CD4-positive, alpha-beta memory T cell (primary cell): ENCODE measurements at regions not wholly inside any gene's neighbourhood (a gene's known extent, or its start where the extent isn't known, plus 50 kb on each side); places are given as distances from the start of the nearest gene placed in this dataset.
"Not testable (repeated sequence)": the region's sequence is repeated elsewhere in the genome, so short reads cannot be mapped to it uniquely, and the experiment has no call there.

ENCODE experiments used
- CTCF ChIA-PET: fragments of 350-600 bp; sonication (Branson Sonifier 250); formaldehyde crosslinking; loops from one replicate; lab custom pipeline; 2021; ENCODE audit warnings: inconsistent platforms; ENCODE audit not compliant: partially characterized antibody; lab: Charles Lee
- POLR2A ChIA-PET: fragments of 350-600 bp; sonication (Branson Sonifier 250); formaldehyde crosslinking; loops from one replicate; lab custom pipeline; 2021; ENCODE audit not compliant: partially characterized antibody; lab: Charles Lee
- DNase-seq, 5 donors: peaks; one replicate each; pipeline versions ENCODE4 v3.0.0 to v3.0.0-alpha.2; 2020 to 2022; ENCODE audit warnings: mixed read lengths in 1 of 5
- H3K27ac ChIP-seq: one replicate; pipeline ENCODE4 v1.7.0; 2013; ENCODE audit warnings: low read depth, low read length
- H3K27me3 ChIP-seq: 2 replicates; pipeline ENCODE4 v1.7.0; 2013; ENCODE audit warnings: mild to moderate bottlenecking, low read length, moderate library complexity; ENCODE audit not compliant: insufficient read depth
- H3K36me3 ChIP-seq: 2 replicates; pipeline ENCODE4 v1.7.0; 2013; ENCODE audit warnings: mild to moderate bottlenecking, low read length, moderate library complexity; ENCODE audit not compliant: insufficient read depth
- H3K4me1 ChIP-seq: 2 replicates; pipeline ENCODE4 v1.7.0; 2013; ENCODE audit warnings: mild to moderate bottlenecking, low read length, moderate library complexity; ENCODE audit not compliant: insufficient read depth
- H3K4me3 ChIP-seq, 2 donors: one replicate each; pipeline ENCODE4 v1.7.0; 2013; ENCODE audit warnings: low read length in 2 of 2, mild to moderate bottlenecking in 1 of 2
- H3K9me3 ChIP-seq, 2 donors: one replicate each; pipeline ENCODE4 v1.7.0; 2013; ENCODE audit warnings: low read length in 2 of 2, control low read depth in 1 of 2; ENCODE audit not compliant: control insufficient read depth in 1 of 2
- H3K27ac Mint-ChIP-seq, 7 donors: one replicate each; pipeline ENCODE4 v1.8.0; 2020 to 2021; ENCODE audit warnings: mixed read lengths in 7 of 7, mild to moderate bottlenecking in 6 of 7, inconsistent platforms in 3 of 7, moderate library complexity in 3 of 7
- H3K27me3 Mint-ChIP-seq, 2 donors: one replicate each; pipeline ENCODE4 v1.8.0; 2020 to 2021; ENCODE audit warnings: mixed read lengths in 2 of 2
- H3K36me3 Mint-ChIP-seq, 2 donors: one replicate each; pipeline ENCODE4 v1.8.0; 2020 to 2021; ENCODE audit warnings: mixed read lengths in 2 of 2, inconsistent platforms in 1 of 2, mild to moderate bottlenecking in 1 of 2
- H3K4me1 Mint-ChIP-seq, 4 donors: one replicate each; pipeline ENCODE4 v1.8.0; 2020 to 2021; ENCODE audit warnings: mixed read lengths in 4 of 4, mild to moderate bottlenecking in 1 of 4
- H3K4me3 Mint-ChIP-seq, 8 donors: one replicate each; pipeline ENCODE4 v1.8.0; 2020 to 2021; ENCODE audit warnings: mixed read lengths in 8 of 8, mild to moderate bottlenecking in 7 of 8, moderate library complexity in 6 of 8, inconsistent platforms in 3 of 8
- H3K9me3 Mint-ChIP-seq, 8 donors: one replicate each; pipeline ENCODE4 v1.8.0; 2020 to 2021; ENCODE audit warnings: mixed read lengths in 8 of 8, mild to moderate bottlenecking in 5 of 8, inconsistent platforms in 3 of 8, moderate library complexity in 1 of 8
- intact Hi-C: fragments of 100-400 bp; cut with micrococcal nuclease; formaldehyde crosslinking; loops from one replicate; pipeline ENCODE4 v1.15.1; 2023

- H3K4me1 Mint-ChIP-seq, H3K4me1 ChIP-seq, CTCF ChIA-PET, H3K4me3 ChIP-seq, H3K27me3 Mint-ChIP-seq, H3K36me3 Mint-ChIP-seq, H3K36me3 ChIP-seq, H3K4me3 Mint-ChIP-seq, H3K9me3 ChIP-seq, POLR2A ChIA-PET, H3K9me3 Mint-ChIP-seq, H3K27me3 ChIP-seq, H3K27ac ChIP-seq, intact Hi-C loops, DNase-seq, H3K27ac Mint-ChIP-seq: not testable (repeated sequence)
Measured at GRCh38 chr2:194367390-194367789, 1289.6 kb upstream of the SLC39A10 start.

- no peaks in the 10 kb centered on the region for H3K27me3 Mint-ChIP-seq
- H3K9me3 ChIP-seq: no peaks in the 10 kb centered on the region
- no peak overlapping the region for H3K27ac ChIP-seq
- ChIA-PET CTCF (interaction anchor here (1.2 kb wide), 1 partner anchor 12 kb away, joined by 3 read pairs; no protein-coding TSS in a partner anchor), POLR2A (no interaction called here)
- H3K4me1 Mint-ChIP-seq: no peaks in the 10 kb centered on the region
- no peaks in the 10 kb centered on the region for H3K36me3 ChIP-seq
- H3K36me3 Mint-ChIP-seq: no peaks in the 10 kb centered on the region
- no peaks in the 10 kb centered on the region for H3K4me1 ChIP-seq
- no peak overlapping the region for H3K4me3 Mint-ChIP-seq
- H3K4me3 ChIP-seq: no peak overlapping the region
- H3K27me3 ChIP-seq: no peaks in the 10 kb centered on the region
- no peak overlapping the region for H3K27ac Mint-ChIP-seq
- peaks cover 0 to 5% (median under 1%) of the 10 kb centered on the region in 8 donors for H3K9me3 Mint-ChIP-seq
- intact Hi-C loops: no loop called here
- DNase-seq: no peak
Measured at GRCh38 chr2:194363878-194364277, 1293.1 kb upstream of the SLC39A10 start.

DNA sequence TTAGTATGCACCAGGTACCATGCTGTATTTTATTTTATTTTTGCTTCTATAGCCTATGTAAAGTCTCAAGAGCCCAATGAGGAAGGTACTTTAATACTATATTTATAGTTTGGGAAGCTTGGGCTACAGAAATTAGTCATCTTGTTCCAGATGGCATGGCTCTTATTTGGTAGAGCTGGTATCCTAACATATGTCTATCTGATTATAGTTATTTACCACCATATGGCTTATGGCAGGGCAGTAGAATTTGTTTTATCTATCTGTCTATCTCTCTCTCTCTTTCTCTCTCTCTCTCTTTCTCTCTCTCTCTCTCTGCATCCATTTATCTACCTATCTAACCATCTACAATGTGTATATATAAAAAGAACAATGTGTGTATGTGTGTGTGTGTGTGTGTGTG is 1293.7 kb upstream of the SLC39A10 start:
- H3K9me3 ChIP-seq: no peaks in the 10 kb centered on the region
- Mint-ChIP-seq H3K4me3 (no peak overlapping the region), H3K27ac (no peak overlapping the region), H3K9me3 (peaks cover 0 to 5% (median under 1%) of the 10 kb centered on the region in 8 donors), H3K27me3 (no peaks in the 10 kb centered on the region), H3K36me3 (no peaks in the 10 kb centered on the region), H3K4me1 (no peaks in the 10 kb centered on the region)
- ChIA-PET POLR2A (no interaction called here), CTCF (interaction anchor here (1.2 kb wide), 1 partner anchor 11 kb away, joined by 3 read pairs; no protein-coding TSS in a partner anchor)
- H3K4me3 ChIP-seq: no peak overlapping the region
- H3K27ac ChIP-seq: no peak overlapping the region
- no peaks in the 10 kb centered on the region for H3K27me3 ChIP-seq
- H3K36me3 ChIP-seq: no peaks in the 10 kb centered on the region
- H3K4me1 ChIP-seq: no peaks in the 10 kb centered on the region
- intact Hi-C loops: no loop called here
- DNase-seq: no peak

DNA sequence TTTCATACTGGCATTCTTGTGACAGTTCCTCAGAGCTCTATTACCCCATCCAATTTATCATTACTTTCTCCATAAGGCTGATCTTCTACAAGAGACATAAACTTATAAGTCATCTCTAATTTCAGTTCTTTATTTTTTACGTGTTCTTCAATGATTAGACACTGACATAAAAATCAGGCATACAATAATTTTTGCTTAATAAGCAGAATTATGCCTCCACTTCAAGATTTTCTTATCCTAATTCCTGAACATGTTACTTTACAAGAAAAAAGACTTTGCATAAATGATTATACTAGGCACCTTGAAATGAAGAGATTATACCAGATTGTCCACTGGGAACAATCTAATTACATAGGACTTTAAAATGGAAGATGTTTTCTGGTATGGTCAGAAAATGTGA is 1304.5 kb upstream of the SLC39A10 start:
- ChIA-PET POLR2A (no interaction called here), CTCF (interaction anchor here (0.9 kb wide), 1 partner anchor 11 kb away, joined by 3 read pairs; no protein-coding TSS in a partner anchor)
- H3K27me3 Mint-ChIP-seq: peaks cover 0 to 1% of the 10 kb centered on the region in 2 donors
- no peak overlapping the region for H3K27ac Mint-ChIP-seq
- Histone ChIP-seq H3K27ac (no peak overlapping the region), H3K9me3 (no peaks in the 10 kb centered on the region), H3K27me3 (no peaks in the 10 kb centered on the region), H3K4me1 (no peaks in the 10 kb centered on the region), H3K36me3 (no peaks in the 10 kb centered on the region), H3K4me3 (no peak overlapping the region)
- no peaks in the 10 kb centered on the region for H3K4me1 Mint-ChIP-seq
- H3K36me3 Mint-ChIP-seq: no peaks in the 10 kb centered on the region
- DNase-seq: no peak
- no peak overlapping the region for H3K4me3 Mint-ChIP-seq
- H3K9me3 Mint-ChIP-seq: peaks cover 0 to 6% (median 0%) of the 10 kb centered on the region in 8 donors
- intact Hi-C loops: no loop called here

- DNase-seq: no peak
Measured at GRCh38 chr2:194346193-194346592, 1310.8 kb upstream of the SLC39A10 start.

GRCh38 chr2:194345347-194345746 is 1311.7 kb upstream of the SLC39A10 start:
- no peaks in the 10 kb centered on the region for H3K4me1 Mint-ChIP-seq
- H3K4me3 ChIP-seq: no peak overlapping the region
- no peaks in the 10 kb centered on the region for H3K27me3 Mint-ChIP-seq
- H3K27ac ChIP-seq: no peak overlapping the region
- no peaks in the 10 kb centered on the region for H3K27me3 ChIP-seq
- no peaks in the 10 kb centered on the region for H3K36me3 Mint-ChIP-seq
- intact Hi-C loops: no loop called here
- no peak for DNase-seq
- H3K27ac Mint-ChIP-seq: no peak overlapping the region
- ChIA-PET CTCF (no interaction called here), POLR2A (no interaction called here)
- no peaks in the 10 kb centered on the region for H3K36me3 ChIP-seq
- H3K4me3 Mint-ChIP-seq: no peak overlapping the region
- H3K9me3 Mint-ChIP-seq: peaks cover 0 to 1% (median 0%) of the 10 kb centered on the region in 8 donors
- H3K4me1 ChIP-seq: no peaks in the 10 kb centered on the region
- no peaks in the 10 kb centered on the region for H3K9me3 ChIP-seq

More at GRCh38 chr2:194346193-194346592, 1310.8 kb upstream of the SLC39A10 start:
- no peaks in the 10 kb centered on the region for H3K27me3 Mint-ChIP-seq
- H3K4me1 Mint-ChIP-seq: no peaks in the 10 kb centered on the region
- H3K9me3 Mint-ChIP-seq: peaks cover 0 to 1% (median 0%) of the 10 kb centered on the region in 8 donors
- Histone ChIP-seq H3K4me3 (no peak overlapping the region), H3K27me3 (no peaks in the 10 kb centered on the region), H3K4me1 (no peaks in the 10 kb centered on the region), H3K9me3 (no peaks in the 10 kb centered on the region), H3K36me3 (no peaks in the 10 kb centered on the region), H3K27ac (no peak overlapping the region)
- intact Hi-C loops: no loop called here
- no peak overlapping the region for H3K4me3 Mint-ChIP-seq
- CTCF ChIA-PET: no interaction called here
- POLR2A ChIA-PET: no interaction called here
- H3K27ac Mint-ChIP-seq: no peak overlapping the region
- H3K36me3 Mint-ChIP-seq: no peaks in the 10 kb centered on the region

- no peak overlapping the region for H3K27ac ChIP-seq
- H3K9me3 Mint-ChIP-seq: peaks cover 0 to 1% (median 0%) of the 10 kb centered on the region in 8 donors
- CTCF ChIA-PET: no interaction called here
Measured at GRCh38 chr2:194343167-194343566, 1313.9 kb upstream of the SLC39A10 start.

More at GRCh38 chr2:194343167-194343566, 1313.9 kb upstream of the SLC39A10 start:
- no peaks in the 10 kb centered on the region for H3K4me1 Mint-ChIP-seq
- intact Hi-C loops: no loop called here
- Histone ChIP-seq H3K4me1 (no peaks in the 10 kb centered on the region), H3K9me3 (no peaks in the 10 kb centered on the region), H3K36me3 (no peaks in the 10 kb centered on the region), H3K4me3 (no peak overlapping the region), H3K27me3 (no peaks in the 10 kb centered on the region)
- no peaks in the 10 kb centered on the region for H3K27me3 Mint-ChIP-seq
- POLR2A ChIA-PET: no interaction called here
- H3K4me3 Mint-ChIP-seq: no peak overlapping the region
- no peaks in the 10 kb centered on the region for H3K36me3 Mint-ChIP-seq
- no peak for DNase-seq
- no peak overlapping the region for H3K27ac Mint-ChIP-seq
